ENCODE measurements at regions not wholly inside any gene's neighbourhood (a gene's known extent, or its start where the extent isn't known, plus 50 kb on each side); places are given as distances from the start of the nearest gene placed in this dataset.

- no peak overlapping the region for H3K4me2 ChIP-seq
- DNase-seq (ENCODE audit: low spot score): no peak
- no peak overlapping the region for H3K4me3 ChIP-seq
- H3K9me3 ChIP-seq (ENCODE audit: low read depth): no peaks in the 10 kb centered on the region
- H3K27ac ChIP-seq: no peak overlapping the region
- WGBS (ENCODE audit: low lambda C conversion rate, missing lambda C conversion rate): 59% methylated on average over 1 of the region's 1 CpG
- no peak for TF ChIP-seq EZH2 (IDR thresholded peaks at IDR 0.05; ENCODE audit: borderline replicate concordance)
- TF ChIP-seq, protein P1, sequence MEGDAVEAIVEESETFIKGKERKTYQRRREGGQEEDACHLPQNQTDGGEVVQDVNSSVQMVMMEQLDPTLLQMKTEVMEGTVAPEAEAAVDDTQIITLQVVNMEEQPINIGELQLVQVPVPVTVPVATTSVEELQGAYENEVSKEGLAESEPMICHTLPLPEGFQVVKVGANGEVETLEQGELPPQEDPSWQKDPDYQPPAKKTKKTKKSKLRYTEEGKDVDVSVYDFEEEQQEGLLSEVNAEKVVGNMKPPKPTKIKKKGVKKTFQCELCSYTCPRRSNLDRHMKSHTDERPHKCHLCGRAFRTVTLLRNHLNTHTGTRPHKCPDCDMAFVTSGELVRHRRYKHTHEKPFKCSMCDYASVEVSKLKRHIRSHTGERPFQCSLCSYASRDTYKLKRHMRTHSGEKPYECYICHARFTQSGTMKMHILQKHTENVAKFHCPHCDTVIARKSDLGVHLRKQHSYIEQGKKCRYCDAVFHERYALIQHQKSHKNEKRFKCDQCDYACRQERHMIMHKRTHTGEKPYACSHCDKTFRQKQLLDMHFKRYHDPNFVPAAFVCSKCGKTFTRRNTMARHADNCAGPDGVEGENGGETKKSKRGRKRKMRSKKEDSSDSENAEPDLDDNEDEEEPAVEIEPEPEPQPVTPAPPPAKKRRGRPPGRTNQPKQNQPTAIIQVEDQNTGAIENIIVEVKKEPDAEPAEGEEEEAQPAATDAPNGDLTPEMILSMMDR (IDR thresholded peaks at IDR 0.05; ENCODE audit: poor library complexity): no peak
- no peak for TF ChIP-seq EZH2phosphoT487 (IDR thresholded peaks at IDR 0.05; ENCODE audit: low read depth, severe bottlenecking, unreplicated experiment)
- no peaks in the 10 kb centered on the region for H4K20me1 ChIP-seq (ENCODE audit: insufficient read depth, poor library complexity, severe bottlenecking)
- no peak overlapping the region for H2AFZ ChIP-seq
- no peaks in the 10 kb centered on the region for H3K79me2 ChIP-seq
- no peaks in the 10 kb centered on the region for H3K4me1 ChIP-seq (ENCODE audit: insufficient read depth)
- H3K9me2 ChIP-seq (replicated peaks; ENCODE audit: insufficient read depth): no peaks in the 10 kb centered on the region
- no peaks in the 10 kb centered on the region for H3K36me3 ChIP-seq (replicated peaks; ENCODE audit: insufficient read depth, low read depth)
- no peaks in the 10 kb centered on the region for H3K27me3 ChIP-seq
Measured at GRCh38 chr9:115847216-115847615, 306.4 kb upstream of the PAPPA start.

- Histone ChIP-seq H3K36me3 (replicated peaks; ENCODE audit: insufficient read depth, low read depth) (no peaks in the 10 kb centered on the region), H3K79me2 (no peaks in the 10 kb centered on the region), H3K27ac (no peak overlapping the region), H3K4me3 (no peak overlapping the region), H3K4me1 (ENCODE audit: insufficient read depth) (no peaks in the 10 kb centered on the region), H3K9me3 (ENCODE audit: low read depth) (no peaks in the 10 kb centered on the region), H4K20me1 (ENCODE audit: insufficient read depth, poor library complexity, severe bottlenecking) (no peaks in the 10 kb centered on the region), H3K27me3 (no peaks in the 10 kb centered on the region), H3K9me2 (replicated peaks; ENCODE audit: insufficient read depth) (no peaks in the 10 kb centered on the region), H2AFZ (no peak overlapping the region), H3K4me2 (no peak overlapping the region)
- DNase-seq (ENCODE audit: low spot score): no peak
- TF ChIP-seq, protein P1 (IDR thresholded peaks at IDR 0.05; ENCODE audit: poor library complexity): no peak
- TF ChIP-seq EZH2 (IDR thresholded peaks at IDR 0.05; ENCODE audit: borderline replicate concordance) (no peak), EZH2phosphoT487 (IDR thresholded peaks at IDR 0.05; ENCODE audit: low read depth, severe bottlenecking, unreplicated experiment) (no peak)
- 89% methylated on average over 3 of the region's 3 CpGs for WGBS (ENCODE audit: low lambda C conversion rate, missing lambda C conversion rate)
Measured at GRCh38 chr9:115849679-115850412, 303.7 kb upstream of the PAPPA start.

DNA sequence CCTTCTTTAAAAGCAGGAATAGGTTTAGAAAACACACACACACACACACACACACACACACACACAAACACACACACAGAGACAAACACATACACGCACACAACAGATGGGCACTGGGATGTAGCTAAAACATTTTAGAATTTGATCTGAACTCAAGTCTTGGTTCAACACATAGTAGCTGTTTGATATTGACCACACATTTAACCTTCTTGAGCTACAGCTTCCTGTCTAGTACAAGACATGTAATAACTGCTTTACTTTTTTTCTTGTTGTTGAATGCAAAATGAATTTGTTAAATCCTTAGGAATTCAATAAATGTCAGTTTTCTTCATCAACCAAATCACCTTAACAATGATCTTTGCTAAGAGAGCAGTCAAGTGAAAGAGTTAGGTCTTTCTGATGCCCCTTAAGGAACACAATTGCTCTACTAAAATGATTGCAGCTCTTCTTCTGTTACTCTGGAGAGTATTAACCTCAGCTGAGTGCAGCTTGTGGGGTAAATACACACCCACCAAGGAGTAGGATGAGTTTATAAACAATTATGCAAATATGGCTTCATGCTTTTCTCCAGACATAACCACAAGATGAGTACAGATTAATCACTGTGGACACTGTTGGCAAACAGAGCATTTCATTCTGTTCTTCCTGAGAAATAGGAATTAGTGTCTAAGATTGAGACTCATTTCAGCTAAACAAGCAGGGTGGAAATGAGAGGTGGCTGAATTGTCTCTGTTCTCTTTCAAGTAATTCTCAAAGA, 302.9 kb upstream of the PAPPA start:
- H3K27ac ChIP-seq: no peak overlapping the region
- no peak for TF ChIP-seq EZH2 (IDR thresholded peaks at IDR 0.05; ENCODE audit: borderline replicate concordance)
- TF ChIP-seq EZH2phosphoT487 (IDR thresholded peaks at IDR 0.05; ENCODE audit: low read depth, severe bottlenecking, unreplicated experiment): no peak
- TF ChIP-seq, protein P1 (IDR thresholded peaks at IDR 0.05; ENCODE audit: poor library complexity): no peak
- DNase-seq (ENCODE audit: low spot score): no peak

More for the DNA sequence above, 302.9 kb upstream of the PAPPA start:
- H3K36me3 ChIP-seq (replicated peaks; ENCODE audit: insufficient read depth, low read depth): no peaks in the 10 kb centered on the region
- no peak overlapping the region for H3K4me2 ChIP-seq
- H3K9me2 ChIP-seq (replicated peaks; ENCODE audit: insufficient read depth): no peaks in the 10 kb centered on the region
- no peaks in the 10 kb centered on the region for H4K20me1 ChIP-seq (ENCODE audit: insufficient read depth, poor library complexity, severe bottlenecking)
- H3K4me1 ChIP-seq (ENCODE audit: insufficient read depth): no peaks in the 10 kb centered on the region
- H3K27me3 ChIP-seq: no peaks in the 10 kb centered on the region
- H3K9me3 ChIP-seq (ENCODE audit: low read depth): no peaks in the 10 kb centered on the region
- no peak overlapping the region for H3K4me3 ChIP-seq
- H3K79me2 ChIP-seq: no peaks in the 10 kb centered on the region
- 35% methylated on average over 1 of the region's 1 CpG for WGBS (ENCODE audit: low lambda C conversion rate, missing lambda C conversion rate)
- no peak overlapping the region for H2AFZ ChIP-seq
